GM18519 (cell line): ENCODE measurements at regions not wholly inside any gene's neighbourhood (a gene's known extent, or its start where the extent isn't known, plus 50 kb on each side); places are given as distances from the start of the nearest gene placed in this dataset.
"Not testable (repeated sequence)": the region's sequence is repeated elsewhere in the genome, so short reads cannot be mapped to it uniquely, and the experiment has no call there.

ENCODE experiments used
- ATAC-seq: cut with Tn5 transposase; IDR thresholded peaks from one replicate; pipeline ENCODE4 v1.9.1; 2021; ENCODE audit warnings: mild to moderate bottlenecking, moderate library complexity; ENCODE audit not compliant: unreplicated experiment, low FRiP score

DNA sequence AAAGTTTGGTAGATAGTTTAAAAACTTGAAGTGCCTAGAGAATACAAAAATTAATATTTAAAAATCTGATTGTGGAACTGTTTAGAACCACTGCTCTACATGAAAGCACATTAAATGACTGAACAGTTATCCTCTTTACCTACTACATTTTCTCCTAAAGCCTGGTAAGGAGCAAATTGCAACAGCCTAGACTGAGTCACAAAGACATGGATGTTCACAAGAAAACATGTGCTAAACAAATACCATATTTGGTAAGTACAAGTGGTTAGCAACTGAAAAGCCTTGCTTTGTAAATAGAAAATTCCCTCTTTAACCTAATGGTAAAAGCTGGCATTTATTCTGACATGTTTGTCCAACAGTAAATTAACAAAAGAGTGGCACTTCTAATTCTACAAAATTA is 203.1 kb downstream of the FBXO8 start:
- no peak for ATAC-seq

DNA sequence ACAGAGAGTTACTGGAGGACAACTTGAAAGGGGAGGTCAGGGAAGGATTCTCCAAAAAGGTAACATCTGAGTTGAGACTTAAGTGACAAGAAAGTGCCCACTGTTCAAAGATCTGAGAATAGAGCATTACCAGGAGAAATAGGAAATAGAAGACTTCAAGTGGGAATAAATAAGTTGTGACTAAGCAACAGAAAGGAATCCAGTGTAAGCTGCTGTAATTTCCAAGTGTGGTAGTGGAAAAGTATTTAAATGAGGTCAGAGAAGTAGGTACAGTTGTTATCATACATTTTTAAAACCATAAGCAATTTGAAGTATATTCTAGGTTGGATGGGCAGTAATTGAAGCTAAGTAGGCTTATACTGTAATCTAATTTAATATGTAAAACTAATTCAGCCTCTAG is 211.9 kb downstream of the FBXO8 start:
- no peak for ATAC-seq

GRCh38 chr4:174069848-174070330 is 213.6 kb downstream of the FBXO8 start:
- no peak for ATAC-seq

GRCh38 chr4:174066611-174067205 is 216.8 kb downstream of the FBXO8 start:
- ATAC-seq: no peak

DNA sequence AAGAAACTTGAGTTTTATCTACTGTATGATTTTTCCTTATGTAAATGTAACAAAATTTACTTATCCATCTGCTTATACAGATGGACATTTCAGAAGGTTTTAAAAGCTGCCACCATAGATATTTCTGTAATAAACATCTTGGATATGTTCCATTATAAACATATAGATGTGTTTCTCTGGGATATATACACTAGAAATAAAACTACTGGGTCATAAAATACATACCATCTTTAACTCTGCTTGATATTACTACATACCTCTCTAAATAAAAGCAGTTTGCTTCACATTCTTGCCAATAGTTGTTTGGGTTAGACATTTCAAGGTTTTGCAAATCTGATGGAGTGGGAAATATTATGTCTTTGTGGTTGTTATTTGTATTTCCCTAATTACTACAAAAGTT is 220.6 kb downstream of the FBXO8 start:
- ATAC-seq: no peak

GRCh38 chr4:174061026-174061425 is 222.4 kb downstream of the FBXO8 start:
- no peak for ATAC-seq

GRCh38 chr4:174058846-174059245 is 224.6 kb downstream of the FBXO8 start:
- ATAC-seq: peak; percentile 48

DNA sequence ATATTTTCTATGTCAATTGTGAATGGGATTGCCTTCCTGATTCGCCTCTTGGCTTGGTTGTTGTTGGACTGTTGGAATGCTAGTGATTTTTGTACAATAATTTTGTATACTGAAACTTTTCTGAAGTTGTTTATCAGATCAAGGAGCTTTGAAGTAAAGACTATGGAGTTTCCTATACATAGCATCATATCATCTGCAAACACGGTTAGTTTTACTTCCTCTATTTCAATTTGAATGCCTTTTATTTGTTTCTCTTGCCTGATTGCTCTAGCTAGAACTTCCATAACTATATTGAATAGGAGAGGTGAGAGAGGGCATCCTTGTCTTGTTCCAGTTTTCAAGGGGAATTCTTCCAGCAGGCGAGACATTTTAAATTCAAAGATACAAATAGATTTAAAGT is 226.5 kb downstream of the FBXO8 start:
- ATAC-seq: peak; percentile 46

- ATAC-seq: no peak
Measured at GRCh38 chr4:174055344-174055743, 228.1 kb downstream of the FBXO8 start.

DNA sequence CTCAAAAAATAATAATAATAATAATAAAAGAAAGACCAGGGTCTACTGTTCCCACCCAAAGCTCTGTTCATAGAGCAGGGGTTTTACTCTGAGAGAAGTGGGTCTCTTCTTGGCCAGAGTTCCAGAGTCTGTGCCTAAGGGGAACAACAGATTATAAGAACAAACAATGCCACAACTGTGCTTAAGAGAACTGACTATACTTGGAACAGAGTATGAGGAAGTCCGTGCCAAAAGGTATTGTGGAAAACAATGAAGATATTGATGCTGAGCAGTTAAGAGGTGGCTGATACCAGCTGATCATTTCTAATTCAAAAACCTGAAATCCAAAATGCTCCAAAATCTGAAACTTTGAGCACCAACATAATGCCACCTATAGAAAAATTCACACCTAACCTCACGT is 229.6 kb downstream of the FBXO8 start:
- no peak for ATAC-seq

GRCh38 chr4:174047363-174047762 is 236.1 kb downstream of the FBXO8 start:
- no peak for ATAC-seq

- not testable (repeated sequence) for ATAC-seq
Measured at GRCh38 chr4:174045829-174046228, 237.6 kb downstream of the FBXO8 start.

DNA sequence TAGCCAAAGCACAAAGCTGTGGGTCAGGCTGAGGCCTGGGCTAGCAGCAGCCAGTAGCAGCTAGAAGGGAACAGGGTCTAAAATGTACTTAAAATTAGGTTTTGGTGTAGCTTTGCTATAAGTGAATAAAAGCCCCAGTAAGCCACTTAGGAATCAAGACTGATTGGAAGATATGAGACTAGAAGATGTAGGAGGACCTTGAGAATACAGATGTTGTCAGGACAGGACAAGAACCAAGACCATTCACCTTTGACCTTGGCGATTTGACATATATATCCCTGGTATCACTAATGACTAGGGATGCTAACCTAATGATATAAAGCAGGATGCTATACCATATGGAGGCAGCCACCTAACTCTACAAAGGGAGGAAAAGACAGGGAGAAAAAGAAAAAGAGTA is 238.1 kb downstream of the FBXO8 start:
- no peak for ATAC-seq

DNA sequence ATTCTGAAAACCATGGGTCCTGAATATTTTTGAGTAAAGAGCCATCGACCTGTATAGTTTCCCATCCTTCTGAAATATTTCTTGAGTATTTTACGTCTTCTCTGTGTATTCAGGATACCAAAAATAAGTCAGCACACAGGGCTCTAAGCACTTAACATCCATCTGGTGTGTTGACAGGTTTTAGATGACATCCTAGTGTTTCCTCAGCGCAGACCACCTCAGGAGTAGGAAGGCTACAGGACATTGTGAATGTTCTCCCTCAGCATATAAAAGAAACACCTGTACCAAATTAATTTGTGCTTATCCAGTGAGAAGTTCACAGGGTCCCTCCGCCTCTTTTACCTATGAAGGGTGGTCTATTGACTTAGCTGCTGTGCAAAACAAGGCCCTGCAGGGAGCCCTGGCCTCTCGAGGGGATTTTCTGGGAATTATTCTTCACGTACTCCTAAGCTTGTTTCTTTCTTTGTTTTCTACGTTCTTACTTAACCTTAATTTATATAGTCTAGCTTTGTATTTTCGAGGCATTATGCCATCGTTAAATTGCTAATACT is 241.8 kb downstream of the FBXO8 start:
- ATAC-seq: no peak

DNA sequence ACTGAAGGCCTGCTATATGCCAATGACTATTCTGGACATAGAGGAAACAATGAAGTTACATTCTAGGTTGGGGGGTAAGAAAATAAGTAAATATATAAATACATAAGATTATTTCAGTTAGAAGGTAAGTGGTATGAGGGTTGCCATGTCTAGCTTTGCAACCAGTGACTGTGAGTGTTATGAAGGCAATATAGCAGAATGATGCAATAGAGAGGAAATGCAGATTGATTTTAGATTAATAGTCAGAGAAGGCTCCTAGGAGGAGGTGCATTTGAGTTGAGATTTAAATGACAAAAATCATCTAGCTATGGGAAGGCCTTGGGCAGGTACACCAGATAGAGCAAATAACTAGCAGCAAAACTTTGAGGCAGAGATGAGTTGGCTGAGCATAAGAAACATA is 243.2 kb downstream of the FBXO8 start:
- ATAC-seq: no peak

GRCh38 chr4:174038481-174038880 is 245.0 kb downstream of the FBXO8 start:
- ATAC-seq: no peak

DNA sequence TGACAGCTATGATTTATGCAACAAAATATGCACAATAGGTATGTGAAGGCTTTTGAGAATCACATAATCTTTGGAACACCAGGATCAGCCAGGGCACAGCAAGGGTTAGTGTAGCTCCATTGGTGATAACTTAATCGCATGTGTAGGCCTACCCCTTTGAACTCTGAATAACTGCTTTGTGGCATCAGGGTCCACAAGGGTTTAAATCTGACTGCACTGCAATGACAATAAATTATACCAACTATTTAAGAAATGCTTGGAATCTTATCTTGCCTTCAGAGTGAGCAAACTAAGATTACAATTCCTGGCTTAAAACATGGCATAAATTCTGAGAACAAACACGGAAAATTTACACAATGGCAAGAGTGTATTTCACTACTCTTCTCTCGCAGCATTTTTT is 245.8 kb downstream of the FBXO8 start:
- ATAC-seq: no peak

GRCh38 chr4:174037049-174037448 is 246.4 kb downstream of the FBXO8 start:
- ATAC-seq: no peak

DNA sequence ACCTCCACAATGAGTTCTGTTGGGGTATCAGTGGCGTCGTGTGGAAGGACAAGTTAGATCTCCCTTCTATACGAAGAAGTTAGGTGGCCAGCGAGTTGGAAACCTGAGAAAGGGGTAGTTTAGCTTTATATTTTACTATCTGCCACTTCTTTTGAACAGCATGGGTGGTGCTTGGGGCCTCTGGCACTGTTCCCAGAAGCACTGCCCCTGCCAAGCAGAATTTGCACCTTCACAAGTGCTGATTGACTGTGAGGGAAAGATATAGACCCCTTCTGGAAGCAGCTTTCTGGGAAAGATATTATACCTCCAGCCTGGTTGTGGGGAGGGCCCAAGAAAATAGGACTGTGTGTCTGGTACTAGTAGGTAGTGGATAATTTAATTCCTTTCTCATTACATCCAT is 246.9 kb downstream of the FBXO8 start:
- no peak for ATAC-seq

DNA sequence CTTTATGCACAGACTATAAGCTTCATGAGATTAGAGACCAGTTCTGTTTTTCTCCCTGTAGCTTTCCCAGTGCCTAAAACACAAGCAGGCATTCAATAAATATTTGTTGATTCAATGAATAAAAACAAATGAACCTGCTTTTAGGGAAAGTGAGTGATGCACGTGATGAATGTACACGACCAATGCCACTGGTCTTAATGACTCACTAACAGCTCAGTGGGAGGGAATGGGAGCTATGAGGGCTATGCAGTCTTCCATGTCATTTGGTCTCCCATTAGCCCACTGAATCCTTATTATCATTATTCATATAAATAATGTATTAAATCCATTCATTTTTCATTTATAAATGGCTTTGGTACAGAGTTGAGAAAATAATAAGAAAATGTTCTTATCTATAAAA is 247.4 kb downstream of the FBXO8 start:
- ATAC-seq: no peak

DNA sequence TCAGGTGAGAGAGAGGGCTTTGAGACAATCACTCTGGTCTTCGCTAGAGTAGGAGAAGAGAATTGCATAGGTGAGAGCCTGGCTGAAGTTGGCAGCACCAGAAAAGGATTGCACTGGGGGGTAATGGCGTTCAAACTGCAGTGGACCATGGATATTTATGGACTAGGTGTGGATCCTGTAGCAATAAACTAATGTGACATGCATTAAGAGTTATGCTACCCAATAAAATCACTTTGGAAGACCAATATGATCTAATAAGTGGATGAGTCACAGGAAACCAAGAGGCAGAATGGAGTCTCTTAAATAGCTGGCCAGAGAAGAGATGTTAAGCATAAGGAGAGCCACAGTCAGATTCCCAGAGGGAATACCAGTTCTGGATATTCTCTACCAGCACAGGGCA is 259.8 kb downstream of the FBXO8 start:
- ATAC-seq: no peak

GRCh38 chr4:174018236-174018635 is 265.2 kb downstream of the FBXO8 start:
- ATAC-seq: no peak

DNA sequence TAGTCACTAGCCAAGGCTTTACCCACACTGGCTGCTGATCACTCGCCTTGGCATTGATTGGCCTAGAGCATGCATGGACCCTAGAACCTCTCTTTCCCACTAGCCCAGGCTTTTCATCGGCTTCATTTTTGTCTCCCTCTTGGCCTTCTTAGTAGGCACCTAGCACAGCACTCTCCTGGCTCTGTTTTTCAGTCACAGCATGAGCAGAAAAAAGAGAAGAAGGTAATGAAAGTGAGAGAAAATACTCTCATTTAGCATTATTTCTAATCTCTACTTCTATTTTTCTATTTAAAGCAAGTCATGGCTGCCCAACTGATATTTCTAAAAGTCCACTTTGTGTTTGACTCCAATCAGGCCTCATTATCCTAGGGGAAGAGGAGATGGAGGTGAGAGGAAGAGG is 267.2 kb downstream of the FBXO8 start:
- no peak for ATAC-seq
